Thymus (tissue), 11 donors: ENCODE measurements at regions not wholly inside any gene's neighbourhood (a gene's known extent, or its start where the extent isn't known, plus 50 kb on each side); places are given as distances from the start of the nearest gene placed in this dataset.

Source experiments
- DNase-seq, 9 donors: peaks; one replicate each; pipeline ENCODE4 v3.0.0-alpha.2; 2013; ENCODE audit warnings: low spot score in 9 of 9, low read depth in 6 of 9, missing footprints in 1 of 9
- H3K27ac ChIP-seq, 2 donors: one replicate each; pipeline ENCODE4 v1.5.1; 2013; ENCODE audit warnings: control low read depth in 1 of 2, low read depth in 1 of 2, low read length in 1 of 2, mild to moderate bottlenecking in 1 of 2, moderate library complexity in 1 of 2
- H3K27me3 ChIP-seq, 2 donors: one replicate each; pipeline ENCODE4 v1.5.1; 2013; ENCODE audit warnings: low read length in 1 of 2; ENCODE audit not compliant: control insufficient read depth in 2 of 2, insufficient read depth in 1 of 2
- H3K36me3 ChIP-seq, 2 donors: one replicate each; pipeline ENCODE4 v1.5.1; 2013; ENCODE audit warnings: low read length in 1 of 2, mild to moderate bottlenecking in 1 of 2, moderate library complexity in 1 of 2; ENCODE audit not compliant: control insufficient read depth in 2 of 2, insufficient read depth in 2 of 2
- H3K4me1 ChIP-seq, 2 donors: one replicate each; pipeline ENCODE4 v1.5.1; 2013; ENCODE audit warnings: low read length in 2 of 2; ENCODE audit not compliant: control insufficient read depth in 2 of 2, insufficient read depth in 2 of 2
- H3K4me3 ChIP-seq, 2 donors: one replicate each; pipeline ENCODE4 v1.5.1; 2013; ENCODE audit warnings: low read length in 2 of 2, control low read depth in 1 of 2, mild to moderate bottlenecking in 1 of 2
- H3K9me3 ChIP-seq, 2 donors: one replicate each; pipeline ENCODE4 v1.5.1; 2013; ENCODE audit warnings: low read length in 1 of 2, mild to moderate bottlenecking in 1 of 2; ENCODE audit not compliant: control insufficient read depth in 2 of 2, insufficient read depth in 1 of 2
- WGBS: extraction: QIAGEN DNeasy Blood & Tissue Kit; methylation state at CpG from one replicate; pipeline ENCODE4 v1.1.7; 2013; 5-methylcytosine and 5-hydroxymethylcytosine counted together
- donor health status: healthy.

- Histone ChIP-seq H3K27me3 (no peaks in the 10 kb centered on the region), H3K4me1 (no peaks in the 10 kb centered on the region), H3K36me3 (no peaks in the 10 kb centered on the region), H3K27ac (no peak overlapping the region), H3K4me3 (no peak overlapping the region), H3K9me3 (no peaks in the 10 kb centered on the region)
- 92% methylated on average over 12 of the region's 12 CpGs for WGBS
- no peak for DNase-seq
Measured at GRCh38 chr3:181561139-181562031, 150.3 kb upstream of the SOX2 start.

GRCh38 chr3:181558870-181559269 is 152.9 kb upstream of the SOX2 start:
- no peaks in the 10 kb centered on the region for H3K9me3 ChIP-seq
- no peaks in the 10 kb centered on the region for H3K36me3 ChIP-seq
- no peak overlapping the region for H3K4me3 ChIP-seq
- no peak overlapping the region for H3K27ac ChIP-seq
- H3K4me1 ChIP-seq = no peaks in the 10 kb centered on the region
- no peak for DNase-seq
- no peaks in the 10 kb centered on the region for H3K27me3 ChIP-seq
- 86% methylated on average over 2 of the region's 2 CpGs for WGBS

- no peak overlapping the region for H3K4me3 ChIP-seq
- DNase-seq = no peak
- 95% methylated on average over 3 of the region's 3 CpGs for WGBS
- H3K36me3 ChIP-seq = no peaks in the 10 kb centered on the region
- no peaks in the 10 kb centered on the region for H3K9me3 ChIP-seq
- no peaks in the 10 kb centered on the region for H3K4me1 ChIP-seq
- no peaks in the 10 kb centered on the region for H3K27me3 ChIP-seq
- H3K27ac ChIP-seq = no peak overlapping the region
Measured at GRCh38 chr3:181555681-181556080, 156.0 kb upstream of the SOX2 start.

- H3K27ac ChIP-seq = no peak overlapping the region
- no peak overlapping the region for H3K4me3 ChIP-seq
- H3K27me3 ChIP-seq = no peaks in the 10 kb centered on the region
- no peaks in the 10 kb centered on the region for H3K36me3 ChIP-seq
- no peaks in the 10 kb centered on the region for H3K4me1 ChIP-seq
- H3K9me3 ChIP-seq = no peaks in the 10 kb centered on the region
- no peak for DNase-seq
Measured at GRCh38 chr3:181554233-181554765, 157.4 kb upstream of the SOX2 start.

- no peaks in the 10 kb centered on the region for H3K36me3 ChIP-seq
- no peaks in the 10 kb centered on the region for H3K9me3 ChIP-seq
- no peak for DNase-seq
- H3K4me3 ChIP-seq = no peak overlapping the region
- WGBS = 81% methylated on average over 3 of the region's 3 CpGs
- H3K4me1 ChIP-seq = no peaks in the 10 kb centered on the region
- H3K27ac ChIP-seq = no peak overlapping the region
- H3K27me3 ChIP-seq = no peaks in the 10 kb centered on the region
Measured at GRCh38 chr3:181549266-181549665, 162.5 kb upstream of the SOX2 start.

GRCh38 chr3:181541414-181541813 is 170.3 kb upstream of the SOX2 start:
- Histone ChIP-seq H3K4me3 (no peak overlapping the region), H3K27ac (no peak overlapping the region), H3K9me3 (no peaks in the 10 kb centered on the region), H3K27me3 (no peaks in the 10 kb centered on the region), H3K4me1 (no peaks in the 10 kb centered on the region), H3K36me3 (no peaks in the 10 kb centered on the region)
- 93% methylated on average over 2 of the region's 2 CpGs for WGBS
- no peak for DNase-seq

GRCh38 chr3:181534781-181535221 is 176.9 kb upstream of the SOX2 start:
- WGBS = 23% methylated on average over 3 of the region's 3 CpGs
- Histone ChIP-seq H3K27ac (no peak overlapping the region), H3K36me3 (no peaks in the 10 kb centered on the region), H3K9me3 (no peaks in the 10 kb centered on the region), H3K27me3 (no peaks in the 10 kb centered on the region), H3K4me3 (no peak overlapping the region), H3K4me1 (no peaks in the 10 kb centered on the region)
- no peak for DNase-seq

GRCh38 chr3:181533811-181534210 is 177.9 kb upstream of the SOX2 start:
- 92% methylated on average over 4 of the region's 4 CpGs for WGBS
- no peak for DNase-seq
- no peaks in the 10 kb centered on the region for H3K27me3 ChIP-seq

GRCh38 chr3:181530584-181530983 is 181.1 kb upstream of the SOX2 start:
- H3K4me3 ChIP-seq = no peak overlapping the region
- no peaks in the 10 kb centered on the region for H3K27me3 ChIP-seq
- no peaks in the 10 kb centered on the region for H3K4me1 ChIP-seq
- H3K36me3 ChIP-seq = no peaks in the 10 kb centered on the region
- H3K27ac ChIP-seq = no peak overlapping the region
- no peaks in the 10 kb centered on the region for H3K9me3 ChIP-seq
- no peak for DNase-seq

More at GRCh38 chr3:181533811-181534210, 177.9 kb upstream of the SOX2 start:
- Histone ChIP-seq H3K4me3 (no peak overlapping the region), H3K27ac (no peak overlapping the region), H3K4me1 (no peaks in the 10 kb centered on the region), H3K9me3 (no peaks in the 10 kb centered on the region), H3K36me3 (no peaks in the 10 kb centered on the region)
